ENCODE measurements at regions not wholly inside any gene's neighbourhood (a gene's known extent, or its start where the extent isn't known, plus 50 kb on each side); places are given as distances from the start of the nearest gene placed in this dataset.

DNA sequence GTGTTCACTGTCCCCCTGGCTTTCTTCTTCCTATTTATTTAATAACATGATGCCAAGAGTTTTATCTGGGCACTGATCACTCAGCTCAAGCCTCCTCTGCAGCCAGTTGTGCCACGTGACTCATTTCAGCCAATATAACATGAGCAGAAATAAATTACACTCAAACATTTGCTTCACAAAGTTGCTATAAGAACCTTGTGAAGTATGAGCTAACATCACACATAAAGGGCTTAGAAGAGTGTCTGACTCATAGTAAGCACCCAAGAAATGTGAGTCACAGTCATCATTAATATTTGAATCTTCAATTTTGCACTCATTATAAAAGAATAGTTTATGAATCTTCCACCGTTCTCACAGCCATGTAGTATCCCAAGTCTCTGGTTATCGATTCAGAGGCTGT is 414.6 kb upstream of the NPVF start:
- FAIRE-seq (no peak), DNase-seq (ENCODE audit: low read depth, low spot score) (no peak)
- H3K9me1 ChIP-seq (replicated peaks; ENCODE audit: control insufficient read depth, extremely low read depth, insufficient read depth, low read length), result no peaks in the 10 kb centered on the region
- no peaks in the 10 kb centered on the region for H3K27me3 ChIP-seq (ENCODE audit: control insufficient read depth in 2 of 2, insufficient read depth in 2 of 2, low read length in 2 of 2)
- H3K9ac ChIP-seq (replicated peaks; ENCODE audit: extremely low read depth, insufficient read depth, low read length), result no peak overlapping the region
- H3K36me3 ChIP-seq (ENCODE audit: control insufficient read depth in 2 of 2, extremely low read depth in 1 of 2, insufficient read depth in 2 of 2, low read length in 2 of 2), result no peaks in the 10 kb centered on the region
- H3K9me3 ChIP-seq (replicated peaks; ENCODE audit: control insufficient read depth, insufficient read depth, low read length), result no peaks in the 10 kb centered on the region
- ChIA-PET CTCF (no interaction called here), POLR2A (no interaction called here)
- no TSS peak for BruUV-seq (replicated peaks)
- H3K4me1 ChIP-seq (ENCODE audit: control insufficient read depth, extremely low read depth, insufficient read depth, low read length), result no peaks in the 10 kb centered on the region
- H3K4me2 ChIP-seq (ENCODE audit: insufficient read depth, low read length), result no peak overlapping the region
- no peak overlapping the region for H3K27ac ChIP-seq (ENCODE audit: insufficient read depth, low read depth, low read length)
- no peaks in the 10 kb centered on the region for H3K79me2 ChIP-seq (ENCODE audit: control insufficient read depth, insufficient read depth, low read length)
- dilution Hi-C loops (cut with MboI; ENCODE audit: extremely low pct_ligation_motif_present, low sequenced_read_pairs), result no loop called here
- intact Hi-C loops (cut with micrococcal nuclease), result no loop called here
- H3K4me3 ChIP-seq (replicated peaks in 1 of 3; ENCODE audit: insufficient read depth in 1 of 3, low read depth in 1 of 3, low read length in 3 of 3), result no peak overlapping the region
- no peak for TF ChIP-seq EZH2 (IDR thresholded peaks at IDR 0.05; ENCODE audit: borderline replicate concordance, low read depth, low read length, severe bottlenecking)
- TF ChIP-seq, protein P1, sequence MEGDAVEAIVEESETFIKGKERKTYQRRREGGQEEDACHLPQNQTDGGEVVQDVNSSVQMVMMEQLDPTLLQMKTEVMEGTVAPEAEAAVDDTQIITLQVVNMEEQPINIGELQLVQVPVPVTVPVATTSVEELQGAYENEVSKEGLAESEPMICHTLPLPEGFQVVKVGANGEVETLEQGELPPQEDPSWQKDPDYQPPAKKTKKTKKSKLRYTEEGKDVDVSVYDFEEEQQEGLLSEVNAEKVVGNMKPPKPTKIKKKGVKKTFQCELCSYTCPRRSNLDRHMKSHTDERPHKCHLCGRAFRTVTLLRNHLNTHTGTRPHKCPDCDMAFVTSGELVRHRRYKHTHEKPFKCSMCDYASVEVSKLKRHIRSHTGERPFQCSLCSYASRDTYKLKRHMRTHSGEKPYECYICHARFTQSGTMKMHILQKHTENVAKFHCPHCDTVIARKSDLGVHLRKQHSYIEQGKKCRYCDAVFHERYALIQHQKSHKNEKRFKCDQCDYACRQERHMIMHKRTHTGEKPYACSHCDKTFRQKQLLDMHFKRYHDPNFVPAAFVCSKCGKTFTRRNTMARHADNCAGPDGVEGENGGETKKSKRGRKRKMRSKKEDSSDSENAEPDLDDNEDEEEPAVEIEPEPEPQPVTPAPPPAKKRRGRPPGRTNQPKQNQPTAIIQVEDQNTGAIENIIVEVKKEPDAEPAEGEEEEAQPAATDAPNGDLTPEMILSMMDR (IDR thresholded peaks at IDR 0.05; ENCODE audit: extremely low read depth in 1 of 2, insufficient read depth in 1 of 2, low read depth in 1 of 2, low read length in 2 of 2), result no peak
- TF ChIP-seq MYC (IDR thresholded peaks at IDR 0.05; ENCODE audit: low read depth, low read length), result no peak
- TF ChIP-seq, protein P2, sequence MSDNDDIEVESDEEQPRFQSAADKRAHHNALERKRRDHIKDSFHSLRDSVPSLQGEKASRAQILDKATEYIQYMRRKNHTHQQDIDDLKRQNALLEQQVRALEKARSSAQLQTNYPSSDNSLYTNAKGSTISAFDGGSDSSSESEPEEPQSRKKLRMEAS (IDR thresholded peaks at IDR 0.05; ENCODE audit: insufficient read depth, insufficient read length), result no peak
- no peak for TF ChIP-seq POLR2AphosphoS5 (IDR thresholded peaks at IDR 0.05; ENCODE audit: insufficient read depth, low read depth, low read length)
- no peak for TF ChIP-seq JUN (IDR thresholded peaks at IDR 0.05; ENCODE audit: borderline replicate concordance, insufficient read depth, insufficient read length, low read depth)
- no peak for TF ChIP-seq FOS (IDR thresholded peaks at IDR 0.05; ENCODE audit: borderline replicate concordance, insufficient read depth, low read length)
- no peak for TF ChIP-seq GATA2 (IDR thresholded peaks at IDR 0.05; ENCODE audit: insufficient read depth, insufficient read length, low read depth, low read length)
- TF ChIP-seq POLR2A (IDR thresholded peaks at IDR 0.05; ENCODE audit: low read depth, low read length), result no peak
- H4K20me1 ChIP-seq (replicated peaks; ENCODE audit: control insufficient read depth, extremely low read depth, insufficient read depth, low read length), result no peaks in the 10 kb centered on the region
- no peak overlapping the region for H2AFZ ChIP-seq (ENCODE audit: low read depth, low read length)
